Nucleus accumbens (tissue), 56 donors: ENCODE measurements at regions not wholly inside any gene's neighbourhood (a gene's known extent, or its start where the extent isn't known, plus 50 kb on each side); places are given as distances from the start of the nearest gene placed in this dataset.

ENCODE experiments used
- DNase-seq, 56 donors: peaks; one replicate each; lab custom pipeline; 2025; lab: John Stamatoyannopoulos, UW

DNA sequence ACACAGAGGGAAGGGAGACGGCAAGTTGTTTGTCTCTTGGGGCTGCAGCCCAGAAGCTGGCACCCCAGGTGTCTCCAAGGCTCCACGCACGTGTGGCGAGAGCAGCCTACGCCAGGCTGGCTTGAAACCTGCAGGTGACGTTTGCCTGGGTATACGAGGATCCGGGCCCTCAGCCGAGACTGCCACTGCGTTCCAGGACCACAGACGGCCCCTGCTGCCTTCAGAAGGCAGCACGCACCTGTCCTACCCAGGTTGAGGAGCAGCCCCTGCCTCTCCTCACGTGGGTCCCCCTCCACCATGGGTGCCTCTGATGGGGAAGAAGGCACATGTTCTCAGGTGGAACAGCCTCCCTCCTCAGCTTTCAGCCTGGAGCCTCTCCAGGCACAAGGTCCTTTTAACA lies 75.3 kb upstream of the PRR20G start:
- DNase-seq: no peak

- DNase-seq: no peak
These were observed 72.8 kb upstream of the PRR20G start for GRCh38 chr3:127360647-127361046.

- DNase-seq: no peak
These were observed 70.8 kb upstream of the PRR20G start for GRCh38 chr3:127358641-127359040.

GRCh38 chr3:127356381-127356780 lies 68.5 kb upstream of the PRR20G start:
- no peak for DNase-seq

DNA sequence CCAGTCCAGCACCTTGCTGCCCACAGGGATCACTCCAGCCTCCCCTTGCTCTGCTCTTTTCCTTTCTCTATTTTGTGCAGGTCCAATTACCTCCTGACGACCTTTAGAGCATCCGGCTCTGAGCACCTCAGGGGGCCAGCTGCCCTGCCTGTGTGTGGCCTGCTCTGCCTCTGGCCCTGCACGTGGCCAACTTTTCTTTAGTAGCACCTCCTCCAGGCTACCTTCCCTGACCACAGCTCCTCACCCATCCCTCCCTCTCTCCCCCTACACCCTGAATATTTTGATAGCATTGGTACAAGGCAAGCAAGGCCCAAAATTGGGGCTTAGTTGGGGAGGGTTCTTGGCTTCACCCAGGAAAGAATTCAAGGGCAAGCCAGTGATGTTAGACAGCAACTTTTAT lies 66.9 kb upstream of the PRR20G start:
- DNase-seq: no peak

GRCh38 chr3:127352612-127353011 lies 64.8 kb upstream of the PRR20G start:
- DNase-seq: peak in 2 of 56 donors; percentile 6 to 26

DNA sequence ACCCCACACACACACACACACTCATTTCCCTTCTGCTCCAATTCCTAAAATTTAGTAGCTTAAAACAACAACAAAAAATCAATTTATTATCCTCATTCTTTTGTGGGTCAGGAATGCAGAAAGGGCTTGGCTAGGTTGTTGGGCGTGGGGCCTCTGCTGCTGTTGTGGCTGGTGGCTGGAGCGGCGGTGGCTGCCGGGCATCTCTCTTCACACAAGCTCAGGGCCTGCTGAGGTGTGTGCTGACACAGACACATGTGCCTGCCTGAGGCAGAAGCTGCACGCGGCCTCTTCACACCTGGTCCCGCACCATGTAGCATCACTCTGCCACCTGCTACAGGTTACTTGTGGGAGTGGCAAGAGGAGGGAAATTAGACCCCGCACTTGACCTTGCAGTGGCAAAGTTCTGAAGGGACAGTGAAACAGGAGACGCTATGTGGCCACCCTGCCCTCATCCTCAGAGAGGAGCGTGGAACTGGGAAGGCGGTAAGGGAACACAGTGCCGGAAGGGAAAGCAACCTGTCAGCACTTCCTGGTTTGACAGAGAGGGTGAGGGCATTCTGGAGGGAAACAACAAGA lies 64.0 kb upstream of the PRR20G start:
- DNase-seq: no peak

DNA sequence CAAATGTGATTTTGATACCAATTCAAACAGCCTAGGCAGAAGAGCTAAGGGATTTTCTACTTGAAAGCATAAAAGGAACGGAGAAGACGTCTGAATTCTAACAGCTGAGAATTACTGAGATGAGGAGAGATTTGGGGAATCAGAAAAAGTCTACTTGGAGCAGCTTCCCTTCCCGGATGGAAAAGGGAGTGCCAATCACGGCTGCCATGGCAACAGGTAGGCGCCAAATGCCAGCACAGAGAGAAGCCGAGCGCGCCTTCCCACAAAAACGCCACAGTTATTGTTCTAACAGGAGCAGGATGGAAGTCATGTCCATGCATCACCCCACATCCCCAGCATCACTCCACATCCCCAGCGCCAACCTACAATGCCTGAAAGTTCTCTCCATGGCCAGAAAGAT lies 63.5 kb upstream of the PRR20G start:
- DNase-seq: peak in 20 of 56 donors; percentile 6 to 73 (median 26)

- DNase-seq: no peak
These were observed 62.6 kb upstream of the PRR20G start for GRCh38 chr3:127350172-127351050.

GRCh38 chr3:127349501-127350171 lies 61.8 kb upstream of the PRR20G start:
- no peak for DNase-seq

DNA sequence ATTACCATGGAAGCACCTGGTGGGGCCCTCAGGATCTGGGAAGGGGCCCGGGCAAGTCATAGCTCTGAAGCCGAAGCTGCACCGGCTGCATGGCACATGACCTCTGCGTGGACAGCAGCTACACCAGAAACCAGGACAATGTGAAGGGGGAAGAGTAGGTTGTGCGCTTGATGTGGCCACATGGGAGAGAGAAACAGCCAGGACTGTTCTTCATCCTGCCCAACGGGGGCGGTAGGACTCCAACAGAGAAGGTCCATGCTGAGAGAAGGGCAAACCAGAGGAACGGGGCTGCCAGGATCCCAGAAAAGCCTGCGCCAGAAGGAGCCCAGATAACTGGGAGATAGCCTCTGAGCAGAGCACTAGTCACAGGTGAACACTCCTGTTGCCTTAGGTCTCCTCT lies 54.9 kb upstream of the PRR20G start:
- no peak for DNase-seq

GRCh38 chr3:127339928-127340861 lies 52.3 kb upstream of the PRR20G start:
- peak in 3 of 56 donors; percentile 7 to 16 (median 7) for DNase-seq

DNA sequence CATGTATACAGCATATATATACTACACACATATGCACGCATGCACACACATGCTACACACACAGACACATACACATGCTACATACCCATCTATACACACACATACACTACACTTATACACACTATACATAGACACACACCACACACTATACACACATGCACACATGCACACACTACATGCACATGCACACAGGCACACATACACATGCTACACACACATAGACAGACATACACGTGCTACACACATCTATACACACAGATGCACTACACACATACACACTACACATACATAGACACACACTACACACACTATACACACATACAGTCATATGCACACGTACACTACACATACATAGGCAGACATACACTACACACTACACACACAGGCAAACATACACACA lies 51.2 kb upstream of the PRR20G start:
- no peak for DNase-seq

- DNase-seq: no peak
These were observed 50.2 kb upstream of the PRR20G start for GRCh38 chr3:127337911-127338531.
